Liver (tissue), 8 donors: ENCODE measurements at regions not wholly inside any gene's neighbourhood (a gene's known extent, or its start where the extent isn't known, plus 50 kb on each side); places are given as distances from the start of the nearest gene placed in this dataset.

ENCODE experiments used
- DNase-seq: peaks from one replicate; pipeline ENCODE4 v3.0.0-alpha.2; 2017; ENCODE audit warnings: low spot score
- H3K27ac ChIP-seq, 2 donors: one replicate each; pipeline ENCODE4 v1.7.0; 2013; ENCODE audit warnings: inconsistent platforms in 2 of 2, low read length in 2 of 2, control low read depth in 1 of 2, low read depth in 1 of 2, mild to moderate bottlenecking in 1 of 2
- H3K27me3 ChIP-seq, 4 donors: one replicate each; pipeline versions ENCODE4 v1.6.1 to v1.7.0; 2013; ENCODE audit warnings: low read length in 3 of 4, inconsistent platforms in 1 of 4, mild to moderate bottlenecking in 1 of 4, moderate library complexity in 1 of 4; ENCODE audit not compliant: control insufficient read depth in 4 of 4, insufficient read depth in 4 of 4
- H3K36me3 ChIP-seq, 4 donors: one replicate each; pipeline versions ENCODE4 v1.6.1 to v1.7.0; 2013; ENCODE audit warnings: low read length in 3 of 4, mild to moderate bottlenecking in 3 of 4, low read depth in 1 of 4, moderate library complexity in 1 of 4; ENCODE audit not compliant: control insufficient read depth in 4 of 4, insufficient read depth in 3 of 4
- H3K4me1 ChIP-seq, 4 donors: one replicate each; pipeline versions ENCODE4 v1.6.1 to v1.7.0; 2013; ENCODE audit warnings: low read length in 3 of 4, mild to moderate bottlenecking in 3 of 4, moderate library complexity in 1 of 4; ENCODE audit not compliant: control insufficient read depth in 4 of 4, insufficient read depth in 4 of 4
- H3K4me3 ChIP-seq, 3 donors: one replicate each; pipeline versions ENCODE4 v1.6.1 to v1.7.0; 2013; ENCODE audit warnings: low read length in 3 of 3, control low read depth in 1 of 3, low read depth in 1 of 3, mild to moderate bottlenecking in 1 of 3
- H3K9ac ChIP-seq, 2 donors: one replicate each; pipeline ENCODE4 v1.7.0; 2013; ENCODE audit warnings: low read length in 2 of 2, mild to moderate bottlenecking in 2 of 2, moderate library complexity in 2 of 2, control low read depth in 1 of 2, low read depth in 1 of 2
- H3K9me3 ChIP-seq, 4 donors: one replicate each; pipeline versions ENCODE4 v1.6.1 to v1.7.0; 2013; ENCODE audit warnings: low read length in 3 of 4; ENCODE audit not compliant: control insufficient read depth in 4 of 4
- ATF3 ChIP-seq: IDR thresholded peaks from 2 replicates; pipeline ENCODE4 v1.6.1; 2016; ENCODE audit warnings: antibody characterized with exemption
- CTCF ChIP-seq: fragments of 150-350 bp; IDR thresholded peaks from 2 replicates; pipeline ENCODE4 v1.5.1; 2017; ENCODE audit warnings: improper control_type of control experiment, low read depth, low read length; ENCODE audit not compliant: missing input control
- EGR1 ChIP-seq, 2 donors: IDR thresholded peaks; 2 replicates each; pipeline ENCODE4 v1.6.1; 2016 to 2018; ENCODE audit warnings: antibody characterized with exemption in 2 of 2, low read depth in 2 of 2
- FOXA1 ChIP-seq: IDR thresholded peaks from 2 replicates; pipeline ENCODE4 v1.6.1; 2016; ENCODE audit warnings: antibody characterized with exemption
- FOXA2 ChIP-seq: IDR thresholded peaks from 2 replicates; pipeline ENCODE4 v1.6.1; 2016; ENCODE audit warnings: antibody characterized with exemption
- GABPA ChIP-seq, 2 donors: IDR thresholded peaks in 1 of 2; conservative IDR thresholded peaks in 1 of 2; 2 replicates each; pipeline ENCODE4 v1.6.1; 2016; ENCODE audit warnings: antibody characterized with exemption in 2 of 2, mild to moderate bottlenecking in 1 of 2, moderate library complexity in 1 of 2
- HNF4A ChIP-seq, 2 donors: conservative IDR thresholded peaks; 2 replicates each; pipeline ENCODE4 v1.6.1; 2016; ENCODE audit warnings: antibody characterized with exemption in 2 of 2, mild to moderate bottlenecking in 2 of 2
- HNF4G ChIP-seq: IDR thresholded peaks from 2 replicates; pipeline ENCODE4 v1.6.1; 2016; ENCODE audit warnings: antibody characterized with exemption
- JUND ChIP-seq, 2 donors: IDR thresholded peaks; 2 replicates each; pipeline ENCODE4 v1.6.1; 2016; ENCODE audit warnings: antibody characterized with exemption in 2 of 2
- MAX ChIP-seq: IDR thresholded peaks from 2 replicates; pipeline ENCODE4 v1.6.1; 2016; ENCODE audit warnings: antibody characterized with exemption
- NR2F2 ChIP-seq: IDR thresholded peaks from 2 replicates; pipeline ENCODE4 v1.6.1; 2016; ENCODE audit warnings: antibody characterized with exemption
- RAD21 ChIP-seq, 2 donors: IDR thresholded peaks; 2 replicates each; pipeline ENCODE4 v1.6.1; 2016; ENCODE audit warnings: antibody characterized with exemption in 2 of 2, mild to moderate bottlenecking in 2 of 2
- REST ChIP-seq: IDR thresholded peaks from 2 replicates; pipeline ENCODE4 v1.6.1; 2016; ENCODE audit warnings: antibody characterized with exemption, mild to moderate bottlenecking
- RXRA ChIP-seq, 2 donors: IDR thresholded peaks; 2 replicates each; pipeline ENCODE4 v1.6.1; 2017 to 2018; ENCODE audit warnings: antibody characterized with exemption in 2 of 2, mild to moderate bottlenecking in 1 of 2
- SP1 ChIP-seq: IDR thresholded peaks from 2 replicates; pipeline ENCODE4 v1.6.1; 2018; ENCODE audit warnings: antibody characterized with exemption, mild to moderate bottlenecking
- TAF1 ChIP-seq: conservative IDR thresholded peaks from 2 replicates; pipeline ENCODE4 v1.6.1; 2016; ENCODE audit warnings: antibody characterized with exemption, mild to moderate bottlenecking
- YY1 ChIP-seq: IDR thresholded peaks from 2 replicates; pipeline ENCODE4 v1.6.1; 2016; ENCODE audit warnings: antibody characterized with exemption, mild to moderate bottlenecking
- ZBTB33 ChIP-seq: IDR thresholded peaks from 2 replicates; pipeline ENCODE4 v1.6.1; 2016; ENCODE audit warnings: antibody characterized with exemption
- WGBS: extraction: QIAGEN DNeasy Blood & Tissue Kit; methylation state at CpG from one replicate; pipeline ENCODE4 v1.1.7; 2013; 5-methylcytosine and 5-hydroxymethylcytosine counted together
- donor health status: healthy.
- donor health status: healthy.
- donor health status: healthy.
- donor health status: healthy.
- donor health status: healthy.

GRCh38 chrX:109134777-109135176 is 347.1 kb downstream of the GUCY2F start (continued):
- no peak for TF ChIP-seq CTCF

GRCh38 chrX:109125304-109125703 is 356.6 kb downstream of the GUCY2F start:
- 73% methylated on average over 3 of the region's 3 CpGs for WGBS

GRCh38 chrX:109089359-109089758 is 353.0 kb upstream of the IRS4 start:
- WGBS = 83% methylated on average over 4 of the region's 4 CpGs
- peaks cover 0 to 2% (median 0%) of the 10 kb centered on the region in 4 donors for H3K27me3 ChIP-seq

More at GRCh38 chrX:109125304-109125703, 356.6 kb downstream of the GUCY2F start:
- no peaks in the 10 kb centered on the region for H3K9me3 ChIP-seq
- TF ChIP-seq GABPA (IDR thresholded peaks at IDR 0.05 in 1 of 2, conservative IDR thresholded peaks at IDR 0.05 in 1 of 2) (no peak), HNF4G (no peak)
- H3K27ac ChIP-seq = no peak overlapping the region
- no peaks in the 10 kb centered on the region for H3K27me3 ChIP-seq
- H3K4me3 ChIP-seq = no peak overlapping the region
- DNase-seq = no peak
- H3K36me3 ChIP-seq = no peaks in the 10 kb centered on the region
- H3K9ac ChIP-seq = no peak overlapping the region
- no peaks in the 10 kb centered on the region for H3K4me1 ChIP-seq

More at GRCh38 chrX:109089359-109089758, 353.0 kb upstream of the IRS4 start:
- TF ChIP-seq FOXA1 (no peak), YY1 (no peak), GABPA (IDR thresholded peaks at IDR 0.05 in 1 of 2, conservative IDR thresholded peaks at IDR 0.05 in 1 of 2) (no peak), CTCF (no peak), HNF4G (no peak), NR2F2 (no peak), ATF3 (no peak), FOXA2 (no peak), JUND (IDR thresholded peaks at IDR 0.05) (no peak), TAF1 (no peak), ZBTB33 (no peak), SP1 (no peak), REST (no peak), RAD21 (IDR thresholded peaks at IDR 0.05) (no peak), MAX (no peak), RXRA (IDR thresholded peaks at IDR 0.05) (no peak), HNF4A (conservative IDR thresholded peaks at IDR 0.05) (no peak), EGR1 (IDR thresholded peaks at IDR 0.05; ENCODE audit: low read depth in 2 of 2) (no peak)
- H3K36me3 ChIP-seq = no peaks in the 10 kb centered on the region
- no peak overlapping the region for H3K4me3 ChIP-seq
- no peaks in the 10 kb centered on the region for H3K9me3 ChIP-seq
- H3K4me1 ChIP-seq = no peaks in the 10 kb centered on the region
- no peak overlapping the region for H3K9ac ChIP-seq
- H3K27ac ChIP-seq = no peak overlapping the region
- DNase-seq = no peak
